Urinary bladder (tissue), 3 donors: ENCODE measurements at regions not wholly inside any gene's neighbourhood (a gene's known extent, or its start where the extent isn't known, plus 50 kb on each side); places are given as distances from the start of the nearest gene placed in this dataset.

Source experiments
- DNase-seq: peaks from one replicate; pipeline ENCODE4 v3.0.0-alpha.2; 2015; ENCODE audit errors: extremely low spot score
- H3K27ac ChIP-seq: one replicate; pipeline ENCODE4 v1.5.1; 2013; ENCODE audit warnings: low read depth, mild to moderate bottlenecking, moderate library complexity
- H3K36me3 ChIP-seq: one replicate; pipeline ENCODE4 v1.6.1; 2013; ENCODE audit warnings: mild to moderate bottlenecking, moderate library complexity; ENCODE audit not compliant: insufficient read depth
- H3K4me1 ChIP-seq: one replicate; pipeline ENCODE4 v1.6.1; 2013; ENCODE audit warnings: mild to moderate bottlenecking, moderate library complexity; ENCODE audit not compliant: insufficient read depth
- H3K4me3 ChIP-seq: one replicate; pipeline ENCODE4 v1.5.1; 2013; ENCODE audit warnings: low read depth, low read length
- WGBS: extraction: QIAGEN DNeasy Blood & Tissue Kit; methylation state at CpG from one replicate; pipeline ENCODE4 v1.1.7; 2013; 5-methylcytosine and 5-hydroxymethylcytosine counted together
- donor health status: healthy with polysubstance abuse.
- donor health status: healthy.

- Histone ChIP-seq H3K27ac (no peak overlapping the region), H3K4me3 (no peak overlapping the region), H3K4me1 (no peaks in the 10 kb centered on the region), H3K36me3 (no peaks in the 10 kb centered on the region)
- WGBS, result 88% methylated on average over 3 of the region's 3 CpGs
- no peak for DNase-seq
Measured at GRCh38 chr3:117746066-117746465, 1036.5 kb downstream of the TUSC7 start.

DNA sequence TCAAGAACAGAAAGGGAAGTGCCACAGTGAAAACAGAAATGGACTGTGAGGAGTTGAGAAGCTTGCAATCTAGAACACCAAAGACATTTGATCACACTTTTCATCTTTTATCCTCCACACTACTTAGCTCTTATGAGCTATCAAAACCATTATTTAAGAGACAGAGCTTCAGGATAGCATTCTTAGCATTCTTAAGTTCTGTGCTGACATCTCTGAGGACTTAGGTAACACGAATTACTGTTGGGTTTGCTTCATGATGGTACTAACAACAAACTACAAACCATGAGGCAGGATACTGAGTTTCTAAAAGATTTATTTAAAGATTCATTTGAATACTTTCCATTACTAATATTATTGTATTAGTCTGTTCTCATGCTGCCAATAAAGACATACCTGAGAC, 1038.6 kb downstream of the TUSC7 start:
- H3K36me3 ChIP-seq, result no peaks in the 10 kb centered on the region
- no peaks in the 10 kb centered on the region for H3K4me1 ChIP-seq
- no peak overlapping the region for H3K4me3 ChIP-seq
- 73% methylated on average over 1 of the region's 1 CpG for WGBS
- H3K27ac ChIP-seq, result no peak overlapping the region
- DNase-seq, result no peak

GRCh38 chr3:117750674-117751269, 1041.2 kb downstream of the TUSC7 start:
- no peak for DNase-seq
- H3K36me3 ChIP-seq, result no peaks in the 10 kb centered on the region
- no peak overlapping the region for H3K4me3 ChIP-seq
- no peaks in the 10 kb centered on the region for H3K4me1 ChIP-seq
- no peak overlapping the region for H3K27ac ChIP-seq
- 76% methylated on average over 4 of the region's 4 CpGs for WGBS

- DNase-seq, result no peak
- Histone ChIP-seq H3K4me3 (no peak overlapping the region), H3K4me1 (no peaks in the 10 kb centered on the region), H3K27ac (no peak overlapping the region), H3K36me3 (no peaks in the 10 kb centered on the region)
- WGBS, result 87% methylated on average over 4 of the region's 4 CpGs
Measured at GRCh38 chr3:117751651-117752050, 1042.1 kb downstream of the TUSC7 start.

- Histone ChIP-seq H3K4me1 (no peaks in the 10 kb centered on the region), H3K27ac (no peak overlapping the region), H3K4me3 (no peak overlapping the region), H3K36me3 (no peaks in the 10 kb centered on the region)
- 87% methylated on average over 3 of the region's 3 CpGs for WGBS
- no peak for DNase-seq
Measured at GRCh38 chr3:117752984-117753717, 1043.6 kb downstream of the TUSC7 start.

DNA sequence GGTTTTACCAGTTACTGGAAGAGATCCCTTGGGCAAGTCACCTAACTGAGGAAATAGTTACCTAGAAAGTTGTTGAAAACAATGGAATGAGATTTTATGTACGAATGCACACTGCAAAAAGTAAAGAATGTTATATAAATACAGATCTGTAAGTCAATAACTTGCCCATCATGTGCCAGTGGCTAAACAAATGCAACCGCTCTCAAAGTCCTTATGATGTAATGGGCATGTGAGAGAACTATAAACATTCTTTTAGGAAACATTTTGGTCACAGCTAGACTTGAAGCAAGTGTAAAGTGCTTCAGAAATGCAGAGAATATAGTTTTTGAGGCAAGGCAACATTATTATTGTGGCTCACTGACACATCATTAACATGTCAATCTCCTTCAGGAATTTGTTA, 1044.5 kb downstream of the TUSC7 start:
- no peaks in the 10 kb centered on the region for H3K4me1 ChIP-seq
- WGBS, result 84% methylated on average over 2 of the region's 2 CpGs
- no peaks in the 10 kb centered on the region for H3K36me3 ChIP-seq
- no peak overlapping the region for H3K4me3 ChIP-seq
- no peak for DNase-seq
- no peak overlapping the region for H3K27ac ChIP-seq

DNA sequence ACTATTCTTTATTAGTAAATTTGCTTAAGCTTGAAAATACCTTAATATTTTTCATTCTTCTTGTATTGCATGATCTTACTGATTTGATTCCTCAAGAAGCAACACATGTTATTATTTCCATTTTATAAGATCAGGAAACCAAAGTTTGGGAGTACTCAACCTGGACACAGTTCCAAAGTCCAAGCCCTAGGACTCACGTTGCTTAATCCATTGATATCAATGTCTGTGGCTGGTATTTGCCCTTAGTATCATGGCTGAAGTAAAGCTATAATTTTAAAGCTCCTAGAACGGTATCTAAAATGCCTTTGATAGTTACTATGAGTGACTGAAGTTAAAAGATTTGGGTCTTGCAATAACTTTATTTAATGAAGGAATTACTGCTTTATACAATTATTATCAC, 1045.3 kb downstream of the TUSC7 start:
- WGBS, result 71% methylated on average over 2 of the region's 2 CpGs
- H3K4me1 ChIP-seq, result no peaks in the 10 kb centered on the region
- no peaks in the 10 kb centered on the region for H3K36me3 ChIP-seq
- no peak overlapping the region for H3K27ac ChIP-seq
- no peak for DNase-seq
- H3K4me3 ChIP-seq, result no peak overlapping the region

- H3K4me1 ChIP-seq, result no peaks in the 10 kb centered on the region
- no peak overlapping the region for H3K27ac ChIP-seq
- no peak overlapping the region for H3K4me3 ChIP-seq
- no peaks in the 10 kb centered on the region for H3K36me3 ChIP-seq
- WGBS, result 50% methylated on average over 3 of the region's 3 CpGs
- no peak for DNase-seq
Measured at GRCh38 chr3:117756563-117756962, 1047.0 kb downstream of the TUSC7 start.

DNA sequence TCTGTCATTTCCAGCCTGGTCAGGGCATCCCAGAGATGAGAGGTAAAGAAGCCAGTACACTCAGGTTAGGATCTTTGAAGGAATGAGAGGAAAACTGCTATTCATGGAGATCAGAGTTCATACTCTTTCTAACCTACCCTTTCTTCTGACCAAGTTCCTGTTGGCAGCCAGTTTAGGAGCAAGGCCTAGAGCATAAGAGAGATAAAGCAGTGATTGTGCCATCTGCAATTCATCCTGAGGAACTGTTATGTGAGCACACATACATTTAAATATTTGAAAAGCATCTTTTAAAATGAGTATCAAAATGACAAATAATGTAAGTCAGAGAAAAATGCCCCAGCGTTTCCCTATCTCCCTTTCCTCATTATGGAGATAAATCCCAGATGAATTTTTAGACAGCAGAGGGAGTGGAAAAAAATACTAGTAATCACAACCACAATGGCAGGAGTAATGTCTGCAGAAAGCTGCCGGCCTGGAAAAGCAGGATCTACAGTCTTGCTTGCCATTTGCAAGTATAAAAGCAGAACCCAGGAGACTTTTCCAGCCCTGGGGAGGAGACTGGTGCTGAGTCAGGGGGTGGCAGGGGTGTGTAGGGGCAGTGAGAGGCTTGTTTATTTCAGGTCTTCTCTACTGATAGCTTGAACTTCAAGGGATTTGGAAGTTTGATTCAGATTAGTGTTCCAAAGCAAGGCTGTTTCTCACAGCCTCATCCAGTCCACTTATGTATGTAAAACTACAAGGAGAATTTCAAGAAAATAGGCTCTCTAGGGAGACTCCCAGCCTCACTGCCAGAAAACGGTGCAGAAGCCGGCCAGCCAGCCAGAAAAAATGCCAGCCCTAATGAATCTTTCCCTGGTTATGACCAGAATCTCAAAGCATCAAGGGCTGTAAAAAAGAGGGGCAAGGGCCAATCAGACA, 1052.4 kb downstream of the TUSC7 start:
- H3K4me1 ChIP-seq, result no peaks in the 10 kb centered on the region
- H3K27ac ChIP-seq, result no peak overlapping the region
- no peak for DNase-seq
- 23% methylated on average over 4 of the region's 4 CpGs for WGBS
- H3K4me3 ChIP-seq, result no peak overlapping the region
- H3K36me3 ChIP-seq, result no peaks in the 10 kb centered on the region

- DNase-seq, result no peak
- Histone ChIP-seq H3K4me1 (no peaks in the 10 kb centered on the region), H3K36me3 (no peaks in the 10 kb centered on the region), H3K4me3 (no peak overlapping the region), H3K27ac (no peak overlapping the region)
- WGBS, result 29% methylated on average over 3 of the region's 3 CpGs
Measured at GRCh38 chr3:117762621-117763037, 1053.0 kb downstream of the TUSC7 start.

DNA sequence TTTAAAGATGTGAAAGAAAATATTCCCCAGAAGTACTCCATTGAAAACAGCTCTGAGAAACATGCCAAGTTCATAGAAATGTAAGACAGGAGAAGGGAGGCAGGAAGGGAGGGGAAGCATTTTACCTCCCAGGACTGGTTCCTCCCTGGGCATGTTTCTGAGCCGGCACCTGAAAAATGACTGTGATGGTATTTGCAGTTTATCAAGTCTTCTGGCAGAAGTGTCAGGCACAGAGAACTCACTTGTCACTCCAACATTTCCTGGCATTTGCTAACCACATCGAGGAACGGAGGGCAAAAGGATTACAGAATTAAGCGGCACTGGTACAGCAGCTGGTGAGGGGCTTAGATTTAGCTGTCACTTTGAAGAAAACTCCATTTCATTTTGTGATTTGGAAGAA, 1054.0 kb downstream of the TUSC7 start:
- H3K27ac ChIP-seq, result no peak overlapping the region
- no peak for DNase-seq
- no peaks in the 10 kb centered on the region for H3K4me1 ChIP-seq
- no peaks in the 10 kb centered on the region for H3K36me3 ChIP-seq
- no peak overlapping the region for H3K4me3 ChIP-seq
- WGBS, result 68% methylated on average over 4 of the region's 4 CpGs

DNA sequence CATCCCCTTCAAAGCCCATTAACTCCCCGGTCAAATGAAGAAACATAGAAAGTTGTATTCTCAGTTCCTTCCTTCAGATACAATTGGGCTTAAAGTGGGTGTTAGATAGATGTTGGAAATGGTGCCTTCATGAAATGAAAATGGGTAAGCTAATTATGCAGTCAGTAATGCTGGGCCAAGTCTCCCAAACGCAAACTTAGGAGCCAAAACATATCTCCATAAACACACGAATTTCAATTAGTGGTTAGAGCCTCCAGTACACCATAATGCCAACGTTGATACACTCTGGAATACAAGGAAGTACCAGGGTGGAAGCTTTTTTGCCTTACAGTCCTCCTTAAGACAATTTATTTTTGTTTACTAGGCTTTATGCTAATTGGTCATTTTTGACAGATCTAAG, 1059.0 kb downstream of the TUSC7 start:
- H3K4me3 ChIP-seq, result no peak overlapping the region
- WGBS, result 82% methylated on average over 4 of the region's 4 CpGs
- no peaks in the 10 kb centered on the region for H3K4me1 ChIP-seq
- no peak for DNase-seq
- H3K27ac ChIP-seq, result no peak overlapping the region
- H3K36me3 ChIP-seq, result no peaks in the 10 kb centered on the region

DNA sequence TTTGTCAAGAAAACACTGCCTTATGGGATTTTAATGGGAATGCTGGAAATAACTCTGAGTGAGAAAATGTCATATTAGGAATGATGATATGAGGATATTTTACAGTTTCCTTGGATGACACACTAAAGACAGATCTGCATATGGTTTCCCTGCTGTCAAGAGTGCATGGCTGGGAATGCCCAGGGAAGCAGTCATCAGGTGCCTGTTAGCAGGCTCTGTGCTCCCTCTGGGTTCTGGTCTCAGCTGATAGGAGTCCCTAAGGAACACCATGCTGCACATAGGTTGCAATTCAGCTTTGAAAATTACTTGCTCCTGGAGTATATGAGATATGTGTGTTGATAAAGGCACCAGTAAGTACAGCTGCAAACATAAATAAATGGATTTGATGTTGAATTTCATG, 1064.6 kb downstream of the TUSC7 start:
- no peaks in the 10 kb centered on the region for H3K36me3 ChIP-seq
- no peaks in the 10 kb centered on the region for H3K4me1 ChIP-seq
- no peak overlapping the region for H3K27ac ChIP-seq
- no peak for DNase-seq
- no peak overlapping the region for H3K4me3 ChIP-seq

DNA sequence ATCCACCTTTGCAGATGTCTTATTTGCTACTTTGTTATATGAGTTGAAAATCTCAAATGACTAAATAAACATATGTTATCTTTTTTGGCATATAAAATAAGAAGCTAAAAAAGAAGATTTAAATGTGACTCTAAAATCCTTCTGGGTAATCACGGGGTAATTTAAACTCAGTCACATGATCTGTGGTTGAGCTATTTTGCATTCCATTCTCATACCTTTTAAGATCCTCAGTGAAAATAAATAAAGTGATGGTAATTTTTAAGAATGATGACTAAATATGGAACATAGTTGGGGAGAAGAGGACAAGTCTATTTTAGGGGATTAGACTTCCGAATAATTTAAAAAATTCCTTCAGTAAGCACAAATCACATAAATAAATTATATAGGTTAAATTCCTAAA, 1076.8 kb downstream of the TUSC7 start:
- WGBS, result 62% methylated on average over 2 of the region's 2 CpGs
- H3K4me1 ChIP-seq, result no peaks in the 10 kb centered on the region
- H3K36me3 ChIP-seq, result no peaks in the 10 kb centered on the region
- no peak overlapping the region for H3K4me3 ChIP-seq
- H3K27ac ChIP-seq, result no peak overlapping the region
- no peak for DNase-seq
